Stomach smooth muscle (tissue), 2 donors: ENCODE measurements at regions not wholly inside any gene's neighbourhood (a gene's known extent, or its start where the extent isn't known, plus 50 kb on each side); places are given as distances from the start of the nearest gene placed in this dataset.

Source experiments
- H3K27ac ChIP-seq: one replicate; pipeline ENCODE4 v1.7.0; 2013; ENCODE audit warnings: mild to moderate bottlenecking, low read length, inconsistent platforms
- H3K27me3 ChIP-seq, 2 donors: one replicate each; pipeline ENCODE4 v1.7.0; 2013; ENCODE audit warnings: low read length in 2 of 2; ENCODE audit not compliant: insufficient read depth in 2 of 2, control insufficient read depth in 1 of 2
- H3K36me3 ChIP-seq, 2 donors: one replicate each; pipeline ENCODE4 v1.7.0; 2013; ENCODE audit warnings: low read length in 2 of 2; ENCODE audit not compliant: control insufficient read depth in 2 of 2, insufficient read depth in 2 of 2
- H3K4me1 ChIP-seq: one replicate; pipeline ENCODE4 v1.7.0; 2013; ENCODE audit warnings: low read length; ENCODE audit not compliant: control insufficient read depth, insufficient read depth
- H3K4me3 ChIP-seq, 2 donors: one replicate each; pipeline ENCODE4 v1.7.0; 2013; ENCODE audit warnings: low read length in 2 of 2
- H3K9ac ChIP-seq, 2 donors: one replicate each; pipeline ENCODE4 v1.7.0; 2013; ENCODE audit warnings: low read length in 2 of 2, mild to moderate bottlenecking in 1 of 2
- H3K9me3 ChIP-seq, 2 donors: one replicate each; pipeline ENCODE4 v1.7.0; 2013; ENCODE audit warnings: low read length in 2 of 2; ENCODE audit not compliant: control insufficient read depth in 2 of 2
- donor health status: healthy.
- donor health status: Pancreatic carcinoma.

- Histone ChIP-seq H3K27ac (no peak overlapping the region), H3K4me1 (peaks cover 4% of the 10 kb centered on the region), H3K4me3 (no peak overlapping the region), H3K9me3 (no peaks in the 10 kb centered on the region), H3K27me3 (no peaks in the 10 kb centered on the region), H3K9ac (no peak overlapping the region), H3K36me3 (no peaks in the 10 kb centered on the region)
Observed at GRCh38 chr6:21350926-21351325, 242.6 kb upstream of the SOX4 start.

DNA sequence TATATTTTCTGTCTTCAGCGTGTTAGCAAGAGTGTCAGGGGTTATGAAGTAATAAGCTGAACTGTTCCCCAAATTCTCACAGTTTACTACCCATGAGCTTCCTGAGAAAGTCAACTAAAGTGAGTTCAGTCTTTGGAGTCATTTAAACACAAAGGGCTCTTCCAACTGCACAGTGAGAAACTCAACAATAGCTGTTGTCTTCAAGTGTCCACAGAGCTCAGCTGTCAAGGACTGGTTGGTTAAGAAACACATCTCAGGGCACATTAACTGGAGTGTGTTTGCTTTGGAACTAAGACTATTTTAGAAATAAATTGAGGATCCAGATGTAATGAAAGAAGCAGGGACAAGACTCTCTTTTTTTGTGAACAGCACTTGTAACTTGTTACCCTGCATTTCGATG lies 241.4 kb upstream of the SOX4 start:
- Histone ChIP-seq H3K36me3 (no peaks in the 10 kb centered on the region), H3K27ac (no peak overlapping the region), H3K4me1 (peaks cover 4% of the 10 kb centered on the region), H3K4me3 (no peak overlapping the region), H3K9ac (no peak overlapping the region), H3K27me3 (no peaks in the 10 kb centered on the region), H3K9me3 (no peaks in the 10 kb centered on the region)

DNA sequence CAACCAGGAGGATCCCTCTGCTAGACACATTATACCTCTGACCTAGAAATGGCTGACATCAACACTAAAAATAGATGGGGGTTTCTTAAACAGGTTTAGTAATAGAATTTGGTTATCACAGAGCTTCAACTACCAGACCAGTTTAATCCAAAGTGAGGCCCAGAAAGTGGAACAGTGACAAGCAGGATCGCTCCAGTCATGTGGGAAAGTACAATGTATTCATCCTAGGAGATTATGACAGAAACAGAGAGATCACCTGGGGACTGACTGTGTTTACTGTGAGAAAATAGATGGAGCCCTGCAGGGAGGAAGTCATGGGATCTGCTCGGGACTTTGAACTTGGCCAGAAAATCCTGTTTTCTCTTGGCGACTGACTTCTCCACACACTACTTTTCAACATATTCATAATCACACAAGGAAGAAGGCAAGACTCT lies 238.7 kb upstream of the SOX4 start:
- Histone ChIP-seq H3K4me3 (no peak overlapping the region), H3K36me3 (no peaks in the 10 kb centered on the region), H3K27me3 (no peaks in the 10 kb centered on the region), H3K9ac (no peak overlapping the region), H3K27ac (no peak overlapping the region), H3K9me3 (no peaks in the 10 kb centered on the region), H3K4me1 (no peaks in the 10 kb centered on the region)

- Histone ChIP-seq H3K4me1 (no peaks in the 10 kb centered on the region), H3K9ac (no peak overlapping the region), H3K4me3 (no peak overlapping the region), H3K36me3 (no peaks in the 10 kb centered on the region), H3K27me3 (no peaks in the 10 kb centered on the region), H3K27ac (no peak overlapping the region), H3K9me3 (no peaks in the 10 kb centered on the region)
Observed at GRCh38 chr6:21355638-21356037, 237.9 kb upstream of the SOX4 start.

- Histone ChIP-seq H3K27me3 (no peaks in the 10 kb centered on the region), H3K36me3 (no peaks in the 10 kb centered on the region), H3K9me3 (no peaks in the 10 kb centered on the region), H3K4me3 (no peak overlapping the region), H3K4me1 (no peaks in the 10 kb centered on the region), H3K9ac (no peak overlapping the region), H3K27ac (no peak overlapping the region)
Observed at GRCh38 chr6:21357262-21357661, 236.3 kb upstream of the SOX4 start.

DNA sequence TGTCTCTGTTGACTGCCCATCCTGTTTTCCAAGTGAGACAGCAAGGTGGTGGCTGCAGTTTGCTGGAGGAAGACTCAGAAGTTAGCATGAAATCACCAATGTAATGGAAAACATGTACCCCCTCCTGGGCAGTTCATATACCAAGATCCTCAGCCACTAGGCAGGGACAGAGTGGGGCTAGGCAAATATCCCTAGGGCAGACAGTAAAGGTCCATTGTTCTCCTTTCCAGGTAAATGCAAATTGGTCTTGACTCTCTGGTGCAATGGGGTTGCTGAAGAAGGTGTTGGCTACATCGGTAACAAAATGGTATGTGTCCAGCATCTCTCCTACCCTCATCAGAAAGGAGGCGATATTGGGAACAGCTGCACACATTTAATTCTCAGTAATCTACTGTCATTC lies 233.6 kb upstream of the SOX4 start:
- Histone ChIP-seq H3K9me3 (no peaks in the 10 kb centered on the region), H3K27ac (no peak overlapping the region), H3K4me1 (no peaks in the 10 kb centered on the region), H3K27me3 (no peaks in the 10 kb centered on the region), H3K4me3 (no peak overlapping the region), H3K36me3 (no peaks in the 10 kb centered on the region), H3K9ac (no peak overlapping the region)

GRCh38 chr6:21360336-21360735 lies 233.2 kb upstream of the SOX4 start:
- no peaks in the 10 kb centered on the region for H3K4me1 ChIP-seq
- H3K4me3 ChIP-seq, result no peak overlapping the region
- H3K27me3 ChIP-seq, result no peaks in the 10 kb centered on the region
- no peak overlapping the region for H3K27ac ChIP-seq
- H3K36me3 ChIP-seq, result no peaks in the 10 kb centered on the region
- H3K9ac ChIP-seq, result no peak overlapping the region
- no peaks in the 10 kb centered on the region for H3K9me3 ChIP-seq

DNA sequence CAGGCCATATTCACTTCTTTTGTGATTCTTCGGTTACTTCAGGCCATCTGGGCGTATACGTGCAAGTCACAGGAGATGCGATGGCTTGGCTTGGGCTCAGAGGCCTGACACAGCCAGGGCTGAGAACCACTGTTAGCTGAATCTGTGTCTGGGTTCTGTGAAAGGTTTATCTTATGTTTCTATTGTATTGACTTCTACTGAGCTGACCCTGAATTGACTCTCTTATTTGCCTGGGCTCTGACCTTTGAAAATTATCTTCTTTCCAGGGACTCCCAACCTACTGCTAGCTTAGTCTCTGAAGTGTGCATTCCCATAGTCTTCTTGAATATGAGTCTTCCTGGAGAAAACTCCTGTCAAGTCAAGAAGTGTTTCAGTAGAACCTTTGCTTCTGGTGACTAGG lies 226.4 kb upstream of the SOX4 start:
- H3K9me3 ChIP-seq, result no peaks in the 10 kb centered on the region
- H3K27me3 ChIP-seq, result no peaks in the 10 kb centered on the region
- no peaks in the 10 kb centered on the region for H3K4me1 ChIP-seq
- no peak overlapping the region for H3K27ac ChIP-seq
- no peak overlapping the region for H3K9ac ChIP-seq
- H3K4me3 ChIP-seq, result no peak overlapping the region
- no peaks in the 10 kb centered on the region for H3K36me3 ChIP-seq

GRCh38 chr6:21367649-21368154 lies 225.8 kb upstream of the SOX4 start:
- Histone ChIP-seq H3K4me1 (no peaks in the 10 kb centered on the region), H3K9me3 (no peaks in the 10 kb centered on the region), H3K27me3 (no peaks in the 10 kb centered on the region), H3K36me3 (no peaks in the 10 kb centered on the region), H3K9ac (no peak overlapping the region), H3K4me3 (no peak overlapping the region), H3K27ac (no peak overlapping the region)

DNA sequence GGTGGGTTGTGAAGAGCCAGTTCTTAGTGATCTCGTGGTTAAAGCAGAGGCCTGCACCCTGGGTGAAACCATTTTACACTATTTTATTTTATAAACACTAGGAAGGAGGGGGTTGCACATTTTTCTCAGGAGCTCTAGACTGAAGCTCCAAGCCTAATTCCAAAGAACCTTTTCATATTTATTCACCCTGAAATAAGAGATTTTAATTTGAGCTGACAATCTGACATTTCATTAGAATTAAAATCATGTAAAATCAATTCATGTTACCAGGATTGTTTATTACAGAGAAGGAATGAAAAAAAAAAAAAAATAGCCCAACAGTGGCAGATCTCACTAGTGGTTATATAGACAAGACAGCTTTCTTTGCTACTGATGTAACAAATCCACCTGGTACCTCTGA lies 222.5 kb upstream of the SOX4 start:
- Histone ChIP-seq H3K4me3 (no peak overlapping the region), H3K27me3 (no peaks in the 10 kb centered on the region), H3K27ac (no peak overlapping the region), H3K36me3 (no peaks in the 10 kb centered on the region), H3K4me1 (no peaks in the 10 kb centered on the region), H3K9me3 (no peaks in the 10 kb centered on the region), H3K9ac (no peak overlapping the region)

GRCh38 chr6:21371676-21372171 lies 221.8 kb upstream of the SOX4 start:
- H3K4me3 ChIP-seq, result no peak overlapping the region

More at GRCh38 chr6:21371676-21372171, 221.8 kb upstream of the SOX4 start:
- Histone ChIP-seq H3K9me3 (no peaks in the 10 kb centered on the region), H3K36me3 (no peaks in the 10 kb centered on the region), H3K27me3 (no peaks in the 10 kb centered on the region), H3K9ac (no peak overlapping the region), H3K4me1 (no peaks in the 10 kb centered on the region), H3K27ac (no peak overlapping the region)
